ENCODE measurements at regions not wholly inside any gene's neighbourhood (a gene's known extent, or its start where the extent isn't known, plus 50 kb on each side); places are given as distances from the start of the nearest gene placed in this dataset.

- peaks cover 0 to 11% (median 4%) of the 10 kb centered on the region in 8 donors for H3K9me3 ChIP-seq
- intact Hi-C loops (cut with DNase I; ENCODE audit: low total_unique reads) = no loop called here
- H3K27ac ChIP-seq = no peak overlapping the region
- H3K4me3 ChIP-seq = no peak overlapping the region
- no peaks in the 10 kb centered on the region for H3K36me3 ChIP-seq
- H3K4me1 ChIP-seq = no peaks in the 10 kb centered on the region
- no peak for DNase-seq
- TF ChIP-seq POLR2AphosphoS5 (IDR thresholded peaks at IDR 0.05) = no peak
- TF ChIP-seq CTCF (IDR thresholded peaks at IDR 0.05 in 8 of 11, conservative IDR thresholded peaks at IDR 0.05 in 3 of 11) = no peak
- TF ChIP-seq POLR2A (IDR thresholded peaks at IDR 0.05) = no peak
- WGBS, 5 donors = 83 to 92% (median 85%) methylated on average over 2 of the region's 2 CpGs
- H3K27me3 ChIP-seq (replicated peaks in 1 of 7) = peaks cover 0 to 5% (median 0%) of the 10 kb centered on the region in 7 donors
Measured at GRCh38 chr20:18957328-18957727, 143.7 kb downstream of the SCP2D1 start.

DNA sequence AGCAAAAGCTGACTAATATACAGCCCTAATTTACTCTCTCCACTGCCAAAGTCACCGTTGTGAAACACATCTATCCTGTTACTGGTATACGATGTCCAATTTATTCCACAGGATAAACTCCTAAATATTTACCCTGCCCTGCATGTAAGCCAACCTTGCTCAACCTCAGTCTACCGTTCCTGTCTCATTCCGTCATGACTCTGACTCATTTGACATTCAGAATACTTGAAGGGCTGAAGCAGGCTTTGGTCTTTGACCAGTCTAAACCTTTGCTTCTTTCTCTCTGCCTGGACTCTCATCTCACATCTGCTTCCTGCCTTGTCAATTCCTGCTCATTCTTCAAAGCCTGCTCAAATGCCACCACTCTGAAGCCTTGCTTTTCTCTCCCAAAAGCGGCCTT, 157.5 kb downstream of the SCP2D1 start:
- Histone ChIP-seq H3K9me3 (no peaks in the 10 kb centered on the region), H3K36me3 (no peaks in the 10 kb centered on the region), H3K27ac (no peak overlapping the region), H3K27me3 (replicated peaks in 1 of 7) (peaks cover 0 to 8% (median 0%) of the 10 kb centered on the region in 7 donors), H3K4me3 (no peak overlapping the region), H3K4me1 (peaks cover 0 to 10% (median 0%) of the 10 kb centered on the region in 6 donors)
- TF ChIP-seq POLR2A (IDR thresholded peaks at IDR 0.05) (no peak), POLR2AphosphoS5 (IDR thresholded peaks at IDR 0.05) (no peak), CTCF (IDR thresholded peaks at IDR 0.05 in 8 of 11, conservative IDR thresholded peaks at IDR 0.05 in 3 of 11) (no peak)
- 87 to 92% (median 89%) methylated on average over 5 of the region's 5 CpGs for WGBS, 5 donors
- no peak for DNase-seq
- intact Hi-C loops (cut with DNase I; ENCODE audit: low total_unique reads) = no loop called here

DNA sequence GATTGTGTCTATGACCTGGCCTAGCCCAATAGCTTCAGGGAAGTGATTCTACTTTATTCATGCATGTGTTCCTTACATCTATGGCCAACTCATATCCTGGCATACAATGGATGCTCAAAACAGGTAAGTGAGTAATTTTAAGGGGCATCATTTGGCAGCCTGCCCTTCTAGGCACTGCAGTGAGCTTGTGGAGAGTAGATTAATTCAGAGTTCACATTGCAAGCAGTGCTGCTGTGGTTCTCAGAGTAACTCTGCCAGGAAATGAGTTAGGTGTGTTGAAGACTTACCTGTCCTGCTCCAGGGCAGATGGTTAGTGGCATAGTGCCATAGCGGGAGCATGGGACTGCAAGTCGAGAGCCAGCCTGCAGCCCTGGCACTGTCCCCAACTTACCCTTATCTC, 158.0 kb downstream of the SCP2D1 start:
- no peak overlapping the region for H3K27ac ChIP-seq
- no peak overlapping the region for H3K4me3 ChIP-seq
- no peak for DNase-seq
- no peaks in the 10 kb centered on the region for H3K36me3 ChIP-seq
- H3K4me1 ChIP-seq = peaks cover 0 to 10% (median 0%) of the 10 kb centered on the region in 6 donors
- TF ChIP-seq POLR2A (IDR thresholded peaks at IDR 0.05) (no peak), CTCF (IDR thresholded peaks at IDR 0.05 in 8 of 11, conservative IDR thresholded peaks at IDR 0.05 in 3 of 11) (no peak), POLR2AphosphoS5 (IDR thresholded peaks at IDR 0.05) (no peak)
- peaks cover 0 to 4% (median 0%) of the 10 kb centered on the region in 7 donors for H3K27me3 ChIP-seq (replicated peaks in 1 of 7)
- intact Hi-C loops (cut with DNase I; ENCODE audit: low total_unique reads) = no loop called here
- WGBS, 5 donors = 85 to 87% (median 86%) methylated on average over 2 of the region's 2 CpGs
- H3K9me3 ChIP-seq = no peaks in the 10 kb centered on the region

GRCh38 chr20:18972251-18972876, 158.8 kb downstream of the SCP2D1 start:
- peaks cover 0 to 10% (median 0%) of the 10 kb centered on the region in 6 donors for H3K4me1 ChIP-seq
- WGBS, 5 donors = 58 to 98% (median 86%) methylated on average over 1 to 3 of the region's 3 CpGs
- no peak overlapping the region for H3K4me3 ChIP-seq
- intact Hi-C loops (cut with DNase I; ENCODE audit: low total_unique reads) = no loop called here
- H3K9me3 ChIP-seq = no peaks in the 10 kb centered on the region
- no peak for TF ChIP-seq POLR2AphosphoS5 (IDR thresholded peaks at IDR 0.05)
- TF ChIP-seq POLR2A (IDR thresholded peaks at IDR 0.05) = no peak
- TF ChIP-seq CTCF (IDR thresholded peaks at IDR 0.05 in 8 of 11, conservative IDR thresholded peaks at IDR 0.05 in 3 of 11) = no peak
- no peak for DNase-seq
- H3K36me3 ChIP-seq = no peaks in the 10 kb centered on the region
- H3K27me3 ChIP-seq (replicated peaks in 1 of 7) = no peaks in the 10 kb centered on the region
- H3K27ac ChIP-seq = peak overlapping the region in 4 of 8 donors; percentile 19 to 43 (median 34)
